Fibroblast of skin of right biceps (primary cell): ENCODE measurements at regions not wholly inside any gene's neighbourhood (a gene's known extent, or its start where the extent isn't known, plus 50 kb on each side); places are given as distances from the start of the nearest gene placed in this dataset.

ENCODE experiments used
- DNase-seq: peaks from one replicate; pipeline ENCODE4 v3.0.0-alpha.2; 2013

GRCh38 chr1:101080859-101081258 lies 55.3 kb upstream of the DPH5 start:
- no peak for DNase-seq

GRCh38 chr1:101079341-101079740 lies 53.8 kb upstream of the DPH5 start:
- DNase-seq = no peak

GRCh38 chr1:101077849-101078248 lies 52.3 kb upstream of the DPH5 start:
- DNase-seq = no peak

- DNase-seq = no peak
Measured at GRCh38 chr1:101075926-101076325, 50.3 kb upstream of the DPH5 start.
